ENCODE measurements at regions not wholly inside any gene's neighbourhood (a gene's known extent, or its start where the extent isn't known, plus 50 kb on each side); places are given as distances from the start of the nearest gene placed in this dataset.

GRCh38 chr2:126187668-126188067, 468.3 kb upstream of the GYPC start:
- TF ChIP-seq, protein P1, sequence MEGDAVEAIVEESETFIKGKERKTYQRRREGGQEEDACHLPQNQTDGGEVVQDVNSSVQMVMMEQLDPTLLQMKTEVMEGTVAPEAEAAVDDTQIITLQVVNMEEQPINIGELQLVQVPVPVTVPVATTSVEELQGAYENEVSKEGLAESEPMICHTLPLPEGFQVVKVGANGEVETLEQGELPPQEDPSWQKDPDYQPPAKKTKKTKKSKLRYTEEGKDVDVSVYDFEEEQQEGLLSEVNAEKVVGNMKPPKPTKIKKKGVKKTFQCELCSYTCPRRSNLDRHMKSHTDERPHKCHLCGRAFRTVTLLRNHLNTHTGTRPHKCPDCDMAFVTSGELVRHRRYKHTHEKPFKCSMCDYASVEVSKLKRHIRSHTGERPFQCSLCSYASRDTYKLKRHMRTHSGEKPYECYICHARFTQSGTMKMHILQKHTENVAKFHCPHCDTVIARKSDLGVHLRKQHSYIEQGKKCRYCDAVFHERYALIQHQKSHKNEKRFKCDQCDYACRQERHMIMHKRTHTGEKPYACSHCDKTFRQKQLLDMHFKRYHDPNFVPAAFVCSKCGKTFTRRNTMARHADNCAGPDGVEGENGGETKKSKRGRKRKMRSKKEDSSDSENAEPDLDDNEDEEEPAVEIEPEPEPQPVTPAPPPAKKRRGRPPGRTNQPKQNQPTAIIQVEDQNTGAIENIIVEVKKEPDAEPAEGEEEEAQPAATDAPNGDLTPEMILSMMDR (IDR thresholded peaks at IDR 0.05; ENCODE audit: low read depth, low read length), result no peak
- in situ Hi-C loops (cut with HindIII; ENCODE audit: low sequenced_read_pairs), result no loop called here
- no peak overlapping the region for H3K4me3 ChIP-seq (ENCODE audit: low read depth, low read length)
- peak; percentile 2 for DNase-seq (ENCODE audit: low read depth, low spot score)

- H3K4me3 ChIP-seq (ENCODE audit: low read depth, low read length), result no peak overlapping the region
- in situ Hi-C loops (cut with HindIII; ENCODE audit: low sequenced_read_pairs), result no loop called here
- TF ChIP-seq, protein P1 (IDR thresholded peaks at IDR 0.05; ENCODE audit: low read depth, low read length), result no peak
- DNase-seq (ENCODE audit: low read depth, low spot score), result no peak
Measured at GRCh38 chr2:126189527-126189926, 466.4 kb upstream of the GYPC start.

GRCh38 chr2:126200538-126200937, 455.4 kb upstream of the GYPC start:
- in situ Hi-C loops (cut with HindIII; ENCODE audit: low sequenced_read_pairs), result no loop called here
- TF ChIP-seq, protein P1 (IDR thresholded peaks at IDR 0.05; ENCODE audit: low read depth, low read length), result no peak
- no peak for DNase-seq (ENCODE audit: low read depth, low spot score)

GRCh38 chr2:126208266-126208665, 447.7 kb upstream of the GYPC start:
- TF ChIP-seq, protein P1 (IDR thresholded peaks at IDR 0.05; ENCODE audit: low read depth, low read length), result no peak
- no peak for DNase-seq (ENCODE audit: low read depth, low spot score)
- in situ Hi-C loops (cut with HindIII; ENCODE audit: low sequenced_read_pairs), result no loop called here
- no peak overlapping the region for H3K4me3 ChIP-seq (ENCODE audit: low read depth, low read length)

More at GRCh38 chr2:126200538-126200937, 455.4 kb upstream of the GYPC start:
- H3K4me3 ChIP-seq (ENCODE audit: low read depth, low read length), result no peak overlapping the region

GRCh38 chr2:126212735-126213134, 443.2 kb upstream of the GYPC start:
- no peak overlapping the region for H3K4me3 ChIP-seq (ENCODE audit: low read depth, low read length)
- DNase-seq (ENCODE audit: low read depth, low spot score), result no peak
- TF ChIP-seq, protein P1 (IDR thresholded peaks at IDR 0.05; ENCODE audit: low read depth, low read length), result no peak
- in situ Hi-C loops (cut with HindIII; ENCODE audit: low sequenced_read_pairs), result no loop called here

- TF ChIP-seq, protein P1 (IDR thresholded peaks at IDR 0.05; ENCODE audit: low read depth, low read length), result no peak
- in situ Hi-C loops (cut with HindIII; ENCODE audit: low sequenced_read_pairs), result no loop called here
- no peak for DNase-seq (ENCODE audit: low read depth, low spot score)
- no peak overlapping the region for H3K4me3 ChIP-seq (ENCODE audit: low read depth, low read length)
Measured at GRCh38 chr2:126219081-126219480, 436.9 kb upstream of the GYPC start.

- TF ChIP-seq, protein P1 (IDR thresholded peaks at IDR 0.05; ENCODE audit: low read depth, low read length), result no peak
- peak; percentile 22 for DNase-seq (ENCODE audit: low read depth, low spot score)
- no peak overlapping the region for H3K4me3 ChIP-seq (ENCODE audit: low read depth, low read length)
- in situ Hi-C loops (cut with HindIII; ENCODE audit: low sequenced_read_pairs), result no loop called here
Measured at GRCh38 chr2:126220331-126220730, 435.6 kb upstream of the GYPC start.

Measured in astrocyte of the spinal cord (primary cell).